Activated naive CD8-positive, alpha-beta T cell treated with anti-CD3 and anti-CD28 coated beads for 36 hours (primary cell): ENCODE measurements at regions not wholly inside any gene's neighbourhood (a gene's known extent, or its start where the extent isn't known, plus 50 kb on each side); places are given as distances from the start of the nearest gene placed in this dataset.

Experiments used
- DNase-seq: peaks from one replicate; pipeline ENCODE4 v3.0.0; 2021
- H3K27ac Mint-ChIP-seq: one replicate; pipeline ENCODE4 v1.8.0; 2022; ENCODE audit warnings: mild to moderate bottlenecking, moderate library complexity, mixed read lengths
- H3K27me3 Mint-ChIP-seq: one replicate; pipeline ENCODE4 v1.8.0; 2022; ENCODE audit warnings: mild to moderate bottlenecking, mixed read lengths
- H3K36me3 Mint-ChIP-seq: one replicate; pipeline ENCODE4 v1.8.0; 2021; ENCODE audit warnings: mild to moderate bottlenecking, mixed read lengths
- H3K4me1 Mint-ChIP-seq: one replicate; pipeline ENCODE4 v1.8.0; 2021; ENCODE audit warnings: mixed read lengths
- H3K4me3 Mint-ChIP-seq: one replicate; pipeline ENCODE4 v1.8.0; 2022; ENCODE audit warnings: mild to moderate bottlenecking, moderate library complexity, mixed read lengths
- H3K9me3 Mint-ChIP-seq: one replicate; pipeline ENCODE4 v1.8.0; 2022; ENCODE audit warnings: mixed read lengths

DNA sequence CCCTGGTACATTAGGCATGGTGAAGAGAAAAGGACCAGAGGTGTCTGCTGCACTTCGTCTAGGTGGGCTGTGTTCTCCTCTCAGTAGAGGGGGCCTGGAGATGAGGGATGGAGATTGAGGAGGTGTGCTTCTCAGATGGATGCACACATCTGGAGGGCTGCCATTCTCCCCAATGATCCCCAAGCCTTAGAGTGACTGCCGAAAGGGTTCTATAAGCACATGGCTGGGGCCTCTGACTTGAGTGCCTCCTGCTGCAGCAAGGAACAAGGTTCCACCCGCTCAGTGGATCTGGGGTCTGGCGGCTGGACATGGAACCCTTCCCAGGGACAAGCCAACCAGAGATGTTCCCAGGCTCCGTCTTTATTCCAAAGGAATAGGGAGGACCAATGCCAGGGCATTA lies 66.8 kb downstream of the CPN2 start:
- no peaks in the 10 kb centered on the region for H3K4me1 Mint-ChIP-seq
- no peak for DNase-seq
- no peaks in the 10 kb centered on the region for H3K9me3 Mint-ChIP-seq
- no peak overlapping the region for H3K4me3 Mint-ChIP-seq
- no peaks in the 10 kb centered on the region for H3K36me3 Mint-ChIP-seq
- H3K27me3 Mint-ChIP-seq = peaks cover 3% of the 10 kb centered on the region
- H3K27ac Mint-ChIP-seq = no peak overlapping the region

DNA sequence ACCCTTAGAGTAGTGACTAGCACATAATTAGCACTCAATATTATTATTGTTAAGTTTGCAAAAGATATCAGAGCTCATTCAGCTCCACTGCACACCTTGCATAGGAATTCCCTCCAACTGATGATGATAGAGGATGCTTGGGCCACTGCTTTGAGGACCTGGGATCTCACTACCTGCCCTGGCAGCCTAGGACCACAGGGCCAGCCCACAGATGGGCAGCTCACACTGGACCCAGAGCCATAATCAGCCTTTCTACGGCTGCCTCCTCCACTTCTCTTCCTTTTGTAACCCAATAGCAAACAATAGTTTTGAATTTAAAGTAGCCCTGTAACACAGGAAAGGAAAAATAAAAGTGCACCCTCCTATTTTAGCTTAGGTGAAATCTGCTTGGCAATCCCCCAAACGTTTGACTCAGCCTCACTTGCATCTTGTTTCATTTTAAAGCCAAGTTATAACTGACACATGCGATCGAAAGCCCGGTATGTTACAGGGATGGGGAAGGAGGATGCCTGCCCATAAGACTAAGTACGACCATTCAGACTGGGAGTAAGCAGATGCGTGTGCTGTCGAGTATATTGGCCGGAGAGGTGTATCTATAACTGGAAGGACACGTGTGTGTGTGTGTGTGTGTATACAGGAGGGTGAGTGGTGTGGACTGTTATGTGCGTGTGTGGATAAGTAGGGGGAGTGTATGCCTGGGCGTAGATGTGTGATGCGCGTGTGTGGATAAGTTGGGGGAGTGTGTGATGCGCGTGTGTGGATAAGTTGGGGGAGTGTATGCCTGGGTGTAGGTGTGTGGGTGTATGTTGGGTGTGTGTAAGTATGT lies 65.9 kb downstream of the CPN2 start:
- peaks cover 3% of the 10 kb centered on the region for H3K27me3 Mint-ChIP-seq
- H3K4me3 Mint-ChIP-seq = no peak overlapping the region
- H3K4me1 Mint-ChIP-seq = no peaks in the 10 kb centered on the region
- H3K36me3 Mint-ChIP-seq = no peaks in the 10 kb centered on the region
- H3K27ac Mint-ChIP-seq = no peak overlapping the region
- no peak for DNase-seq
- no peaks in the 10 kb centered on the region for H3K9me3 Mint-ChIP-seq

DNA sequence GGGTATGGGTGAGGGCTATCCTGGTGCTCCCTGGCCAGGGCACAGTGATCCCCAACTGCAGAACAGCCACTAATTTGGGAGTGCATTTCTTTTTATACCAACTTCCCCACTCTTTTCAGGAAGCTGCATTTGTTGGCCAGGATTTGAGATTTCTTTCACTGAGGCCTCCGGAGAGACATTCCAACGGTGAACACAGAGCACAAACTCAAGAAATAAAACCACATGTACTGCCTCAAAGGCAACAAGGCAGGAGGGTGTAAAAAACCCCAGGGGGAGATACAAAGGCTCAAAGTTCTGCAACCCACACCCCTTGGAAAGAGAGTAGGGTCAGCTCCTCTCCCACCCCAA lies 65.3 kb downstream of the CPN2 start:
- Mint-ChIP-seq H3K36me3 (no peaks in the 10 kb centered on the region), H3K9me3 (no peaks in the 10 kb centered on the region), H3K27ac (no peak overlapping the region), H3K4me3 (no peak overlapping the region), H3K27me3 (peaks cover 3% of the 10 kb centered on the region), H3K4me1 (no peaks in the 10 kb centered on the region)
- DNase-seq = no peak

DNA sequence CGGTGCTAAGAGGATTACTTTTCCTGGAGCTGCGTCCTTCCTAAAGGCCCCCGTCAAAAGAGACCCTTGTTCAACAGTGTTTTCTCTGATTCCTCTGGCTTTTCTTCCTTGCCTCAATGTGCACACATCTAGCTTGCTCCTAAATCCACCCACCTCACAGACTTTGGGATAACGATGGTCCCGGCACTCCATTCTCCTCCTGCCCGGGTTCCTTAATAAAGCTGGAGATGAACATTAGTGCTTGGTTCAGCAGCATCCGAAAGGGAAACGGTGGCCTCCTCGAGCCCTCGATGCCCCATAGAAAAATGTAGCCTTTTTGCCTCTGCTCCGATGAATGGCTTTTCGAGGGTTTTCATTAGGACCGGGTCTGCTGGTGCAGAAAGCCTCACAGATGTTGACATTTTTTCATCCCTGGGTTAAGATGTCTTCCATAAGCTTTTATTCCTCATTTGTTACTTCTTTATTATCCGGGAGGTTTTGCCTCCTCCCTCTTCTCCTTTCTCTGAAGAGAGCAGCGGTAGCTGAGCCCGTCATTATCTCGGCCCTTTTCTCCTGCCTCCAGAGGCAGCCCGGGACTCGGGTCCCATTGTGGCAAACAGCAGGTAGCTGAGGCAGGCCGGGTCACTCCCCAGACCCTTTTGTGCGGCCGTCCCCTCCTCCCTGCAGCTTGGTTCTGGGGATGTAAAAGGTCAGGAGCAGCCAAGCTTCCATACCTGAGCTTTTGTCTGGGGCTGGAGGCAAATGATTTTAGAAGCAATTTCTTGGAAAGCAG lies 64.6 kb downstream of the CPN2 start:
- no peaks in the 10 kb centered on the region for H3K4me1 Mint-ChIP-seq
- H3K36me3 Mint-ChIP-seq = no peaks in the 10 kb centered on the region
- no peak overlapping the region for H3K4me3 Mint-ChIP-seq
- DNase-seq = no peak
- no peak overlapping the region for H3K27ac Mint-ChIP-seq
- no peaks in the 10 kb centered on the region for H3K9me3 Mint-ChIP-seq
- H3K27me3 Mint-ChIP-seq = peaks cover 3% of the 10 kb centered on the region

DNA sequence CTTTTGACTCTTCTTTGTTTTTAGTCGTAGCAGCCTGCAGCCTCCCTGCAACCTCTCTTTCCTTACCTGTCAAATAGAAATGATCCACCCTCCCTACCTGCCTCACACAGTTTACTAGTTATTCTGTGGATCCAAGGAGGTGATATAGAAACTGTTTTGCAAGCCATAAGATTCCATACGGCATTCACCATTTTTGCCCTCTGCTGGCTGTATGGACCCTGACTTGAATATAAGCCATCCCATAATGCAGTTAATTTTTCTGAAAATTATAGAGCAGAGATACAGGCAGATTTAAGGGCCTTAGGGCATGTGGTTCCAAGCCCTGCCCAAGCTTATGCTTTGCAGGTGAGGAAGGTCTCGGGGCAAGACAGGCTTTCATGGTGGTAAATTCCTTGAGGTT lies 63.8 kb downstream of the CPN2 start:
- no peak overlapping the region for H3K27ac Mint-ChIP-seq
- H3K36me3 Mint-ChIP-seq = no peaks in the 10 kb centered on the region
- H3K4me3 Mint-ChIP-seq = no peak overlapping the region
- no peaks in the 10 kb centered on the region for H3K9me3 Mint-ChIP-seq
- no peak for DNase-seq
- peaks cover 3% of the 10 kb centered on the region for H3K27me3 Mint-ChIP-seq
- no peaks in the 10 kb centered on the region for H3K4me1 Mint-ChIP-seq

DNA sequence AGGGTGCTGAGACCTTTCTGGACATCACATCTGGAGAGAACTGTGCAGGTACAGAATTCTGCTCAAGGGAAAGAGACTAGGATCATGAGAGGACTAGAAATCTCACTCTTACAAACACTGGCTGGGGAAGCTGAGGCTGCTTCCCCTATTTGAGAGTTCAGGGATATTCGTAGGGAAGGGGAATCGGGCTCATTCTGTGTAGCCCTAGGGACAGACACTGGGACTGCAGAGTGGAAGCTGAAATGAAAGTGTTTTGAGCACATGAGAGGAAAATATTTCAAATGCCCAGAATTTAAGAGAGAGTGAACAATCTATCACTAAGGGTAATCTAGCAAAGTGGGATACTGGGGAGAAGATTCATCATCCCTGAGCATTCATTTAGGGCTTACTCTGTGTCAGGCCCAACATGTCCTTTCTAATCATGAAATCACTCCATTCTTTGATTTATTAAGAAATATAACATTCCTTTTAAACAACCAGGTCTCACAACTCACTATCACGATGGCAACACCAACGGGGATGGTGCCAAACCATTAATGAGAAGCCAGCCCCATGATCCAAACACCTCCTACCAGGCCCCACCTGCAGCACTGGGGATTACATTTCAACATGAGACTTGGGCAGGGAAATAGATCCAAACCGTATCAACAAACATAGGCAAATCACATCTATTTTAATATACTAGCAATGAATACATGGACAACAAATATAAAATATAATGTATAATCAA lies 63.0 kb downstream of the CPN2 start:
- H3K4me3 Mint-ChIP-seq = no peak overlapping the region
- DNase-seq = no peak
- no peaks in the 10 kb centered on the region for H3K4me1 Mint-ChIP-seq
- H3K27me3 Mint-ChIP-seq = peaks cover 3% of the 10 kb centered on the region
- H3K9me3 Mint-ChIP-seq = no peaks in the 10 kb centered on the region
- H3K36me3 Mint-ChIP-seq = no peaks in the 10 kb centered on the region
- no peak overlapping the region for H3K27ac Mint-ChIP-seq
